ENCODE measurements at regions not wholly inside any gene's neighbourhood (a gene's known extent, or its start where the extent isn't known, plus 50 kb on each side); places are given as distances from the start of the nearest gene placed in this dataset.

DNA sequence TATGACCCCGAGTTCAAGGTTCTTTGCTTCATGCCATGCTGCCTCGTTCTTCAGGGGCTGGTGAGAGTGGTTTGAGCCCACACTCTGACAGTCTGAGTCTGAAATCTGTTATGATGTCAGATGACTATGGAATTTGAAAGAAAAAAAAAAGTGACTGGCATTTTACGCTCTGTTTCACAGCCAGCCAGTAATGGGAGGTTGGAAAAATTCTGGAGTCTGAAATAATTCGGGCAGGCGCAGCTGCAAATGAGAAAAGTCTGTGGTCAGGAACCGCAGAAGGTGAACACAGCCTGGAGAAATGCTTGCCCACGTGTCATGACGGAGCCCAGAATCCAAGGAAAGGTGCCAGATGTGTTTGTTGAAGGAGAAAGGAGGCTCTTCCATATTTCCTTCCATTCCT lies 269.8 kb upstream of the PWP1 start:
- DNase-seq, result no peak

DNA sequence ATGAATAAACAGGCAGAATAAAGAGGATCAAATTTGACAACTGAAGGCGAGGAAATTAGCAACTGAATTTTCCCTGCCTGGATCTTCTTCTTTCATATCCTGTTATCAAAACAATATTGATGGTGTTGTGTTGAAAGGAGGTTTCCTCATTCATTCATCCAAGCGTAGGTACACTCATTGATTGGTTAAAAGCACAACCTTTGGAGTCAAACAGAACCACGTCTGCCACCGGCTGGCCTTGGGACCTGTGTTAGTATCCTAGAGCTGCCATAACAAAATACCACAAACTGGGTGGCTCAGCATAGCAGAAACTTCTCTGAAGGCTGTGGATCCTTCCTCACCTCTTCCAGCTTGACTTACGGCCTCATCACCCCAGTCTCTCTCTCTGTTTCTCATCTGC lies 268.6 kb upstream of the PWP1 start:
- no peak for DNase-seq

DNA sequence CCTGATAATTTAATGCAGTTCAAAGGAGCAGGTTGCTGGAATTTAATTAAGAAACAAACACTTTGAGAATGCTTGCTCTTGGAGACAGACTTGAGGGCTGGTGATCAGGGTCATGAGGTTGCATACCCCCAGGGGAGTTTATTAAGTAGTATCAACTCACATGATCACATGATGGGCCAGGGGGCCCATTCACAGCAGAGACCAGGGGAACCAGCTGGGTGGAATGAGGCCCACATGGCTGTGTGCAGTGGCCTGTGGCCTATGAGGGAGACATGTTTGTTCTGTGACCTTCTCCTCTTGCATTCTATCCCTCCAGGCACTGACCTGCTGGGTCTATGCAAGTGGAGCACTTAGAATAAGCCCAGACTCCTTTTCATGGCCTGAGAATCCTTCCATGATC lies 266.6 kb upstream of the PWP1 start:
- DNase-seq, result no peak

DNA sequence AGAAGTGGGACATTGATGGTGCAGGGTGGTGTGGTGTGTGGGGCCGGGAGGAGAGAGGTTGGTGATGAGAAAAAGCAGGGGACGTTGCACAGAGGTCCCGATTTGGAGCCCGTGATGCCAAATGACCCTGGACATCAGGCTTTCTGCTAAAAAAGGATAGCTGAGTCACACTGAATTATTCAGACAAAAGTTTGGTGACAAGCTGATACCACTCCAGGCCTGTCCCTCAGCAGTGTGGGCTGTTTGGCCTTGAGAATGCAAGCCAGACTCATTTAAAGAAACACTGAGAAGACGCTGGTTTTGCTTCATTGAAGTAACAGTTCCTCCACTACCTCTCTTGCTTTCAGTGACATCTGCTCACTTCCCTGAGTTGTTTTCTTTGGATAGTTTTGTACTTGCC lies 262.1 kb upstream of the PWP1 start:
- no peak for DNase-seq

DNA sequence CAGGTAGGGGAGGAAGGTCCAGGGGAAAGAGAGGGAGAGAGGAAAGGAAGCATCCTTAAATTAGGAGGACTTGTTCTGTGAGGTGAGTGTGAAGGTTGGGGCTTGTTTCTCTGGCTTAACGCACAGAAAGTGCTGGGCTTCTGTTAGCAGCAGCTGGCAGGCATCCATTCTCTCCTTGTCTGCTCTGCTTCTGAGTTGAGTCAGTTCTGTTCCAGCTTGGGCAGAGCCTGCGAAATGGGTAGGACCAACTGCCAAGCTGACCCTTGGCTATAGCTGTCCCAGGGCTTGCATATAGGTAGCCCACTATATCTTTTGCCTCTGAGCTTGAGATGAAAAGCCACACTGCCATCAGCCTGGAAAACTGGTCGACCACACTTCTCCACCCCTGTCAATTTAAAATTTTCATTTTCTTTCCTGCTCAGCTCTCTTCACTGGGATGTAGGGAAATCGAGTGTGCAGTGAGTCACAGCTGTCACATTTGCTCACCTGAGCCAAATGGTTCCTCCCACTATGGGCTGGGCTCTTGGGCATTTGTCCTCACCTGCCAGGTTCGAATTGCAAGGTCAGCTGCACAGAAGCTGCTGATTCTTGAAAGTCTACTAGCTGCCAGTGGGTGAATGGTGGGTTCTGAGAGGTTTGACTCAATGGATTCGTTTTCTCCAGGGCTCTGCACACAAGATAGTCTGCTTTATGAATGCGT lies 256.4 kb upstream of the PWP1 start:
- DNase-seq, result no peak

DNA sequence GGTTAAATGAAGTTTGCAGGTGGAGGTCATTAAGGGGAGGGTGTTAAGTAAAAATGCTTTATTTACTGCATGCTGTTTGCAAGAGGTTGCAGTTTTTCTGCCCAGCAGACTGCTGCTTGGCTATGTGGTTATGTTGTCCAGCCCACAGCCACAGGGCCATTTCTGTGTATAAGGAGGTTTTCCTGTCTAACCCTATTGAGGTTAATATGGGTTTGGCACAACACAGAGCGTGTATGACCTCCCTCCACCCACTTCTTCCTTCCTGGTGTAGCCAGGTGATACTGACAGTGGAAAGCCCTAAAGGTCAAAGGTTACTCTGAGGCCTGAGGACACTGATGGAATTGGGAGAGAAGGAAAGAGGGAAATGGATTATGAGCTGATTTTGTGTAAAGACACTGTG lies 253.7 kb upstream of the PWP1 start:
- DNase-seq, result no peak

DNA sequence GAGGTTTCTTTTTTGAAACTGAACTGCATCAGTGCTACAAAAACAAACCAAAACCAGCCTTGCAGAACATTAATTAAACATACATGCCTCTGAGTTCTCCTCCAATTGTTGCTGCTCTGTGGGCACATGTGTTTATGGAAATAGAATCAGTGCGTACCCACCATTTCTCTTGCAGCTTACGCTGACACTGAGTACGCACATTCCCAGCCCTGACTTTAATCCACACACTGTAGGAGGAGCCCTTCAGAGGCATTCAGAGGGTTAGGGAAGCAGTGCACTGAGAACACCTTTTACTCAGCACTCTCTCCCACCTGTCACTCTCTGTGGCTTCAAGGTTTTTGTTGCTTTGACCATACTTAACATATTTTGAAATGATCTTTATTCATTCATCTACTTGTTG lies 250.5 kb upstream of the PWP1 start:
- DNase-seq, result no peak

DNA sequence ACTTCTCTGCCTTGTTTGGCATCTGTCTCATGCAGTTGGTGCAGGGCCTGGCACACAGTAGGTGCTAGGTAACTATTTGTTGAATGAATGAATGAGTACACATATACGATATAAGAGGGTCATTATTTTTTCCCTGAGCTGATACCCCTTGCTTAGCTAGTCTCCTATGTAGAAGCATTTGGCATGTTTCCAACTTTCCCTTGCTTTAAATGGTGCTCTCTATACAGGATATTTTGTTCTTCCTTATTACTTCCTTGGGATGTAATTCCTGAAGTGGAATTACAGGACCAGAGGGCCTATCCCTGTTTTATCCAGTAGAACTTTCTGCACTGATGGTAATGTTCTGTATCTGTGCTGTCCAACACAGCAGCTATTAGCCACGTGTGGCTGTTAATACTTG lies 250.1 kb upstream of the PWP1 start:
- DNase-seq, result no peak

DNA sequence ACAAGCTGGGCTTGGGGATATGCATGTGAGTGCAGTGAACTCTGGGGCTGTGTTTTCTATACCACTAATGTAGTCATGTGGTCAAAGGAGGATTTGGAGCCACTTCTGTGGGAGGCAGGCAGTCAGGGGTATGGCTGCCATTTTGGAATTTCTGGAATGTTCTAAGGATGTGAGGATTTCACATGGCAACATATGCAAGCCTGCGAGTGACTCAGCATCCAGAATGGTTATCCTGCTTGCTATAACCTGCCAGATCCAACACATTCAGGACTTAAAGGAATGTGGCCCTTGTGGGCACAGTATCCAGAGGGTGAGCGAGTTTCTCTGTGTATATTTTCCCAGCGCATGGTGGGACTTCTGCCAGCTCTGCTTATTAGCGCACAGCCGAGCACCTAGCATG lies 249.2 kb upstream of the PWP1 start:
- DNase-seq, result no peak

DNA sequence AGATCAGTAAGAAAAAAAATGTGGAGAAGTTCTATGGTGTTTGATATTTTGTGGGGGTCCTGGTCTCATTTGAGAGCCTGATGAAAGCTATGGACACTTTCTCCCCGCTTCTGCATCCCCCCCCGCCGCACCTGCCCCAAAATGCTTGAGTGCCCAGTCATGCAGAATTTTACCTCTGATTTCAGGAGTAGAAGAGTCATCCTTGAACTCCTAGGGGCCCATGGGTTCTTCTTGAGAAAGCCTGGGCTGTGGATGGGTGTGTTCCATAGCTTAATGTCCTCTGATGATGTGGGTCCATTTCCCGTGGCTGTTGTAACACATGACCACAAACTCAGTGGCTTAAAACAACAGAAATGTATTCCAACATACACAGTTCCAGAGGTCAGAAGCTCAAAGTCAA lies 248.8 kb upstream of the PWP1 start:
- DNase-seq, result no peak

DNA sequence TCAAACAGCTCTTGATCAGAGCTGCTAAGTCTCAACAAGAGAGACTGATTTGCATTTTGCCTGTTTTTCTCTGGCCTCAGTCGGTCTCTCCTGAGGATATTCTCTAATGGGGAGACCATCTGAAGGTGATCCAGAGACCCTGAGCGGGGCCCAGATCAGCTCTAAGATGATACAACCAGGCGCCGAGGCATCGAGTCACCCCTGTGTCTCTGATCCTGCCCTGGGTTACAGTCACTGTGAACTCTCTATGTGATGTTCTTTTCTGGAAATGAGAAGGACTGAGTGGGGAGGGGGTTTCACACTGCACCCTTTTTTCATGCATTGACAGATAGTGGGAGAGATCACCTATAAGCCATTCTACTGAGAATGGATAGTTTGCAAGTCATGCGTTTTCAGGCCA lies 247.6 kb upstream of the PWP1 start:
- DNase-seq, result no peak

DNA sequence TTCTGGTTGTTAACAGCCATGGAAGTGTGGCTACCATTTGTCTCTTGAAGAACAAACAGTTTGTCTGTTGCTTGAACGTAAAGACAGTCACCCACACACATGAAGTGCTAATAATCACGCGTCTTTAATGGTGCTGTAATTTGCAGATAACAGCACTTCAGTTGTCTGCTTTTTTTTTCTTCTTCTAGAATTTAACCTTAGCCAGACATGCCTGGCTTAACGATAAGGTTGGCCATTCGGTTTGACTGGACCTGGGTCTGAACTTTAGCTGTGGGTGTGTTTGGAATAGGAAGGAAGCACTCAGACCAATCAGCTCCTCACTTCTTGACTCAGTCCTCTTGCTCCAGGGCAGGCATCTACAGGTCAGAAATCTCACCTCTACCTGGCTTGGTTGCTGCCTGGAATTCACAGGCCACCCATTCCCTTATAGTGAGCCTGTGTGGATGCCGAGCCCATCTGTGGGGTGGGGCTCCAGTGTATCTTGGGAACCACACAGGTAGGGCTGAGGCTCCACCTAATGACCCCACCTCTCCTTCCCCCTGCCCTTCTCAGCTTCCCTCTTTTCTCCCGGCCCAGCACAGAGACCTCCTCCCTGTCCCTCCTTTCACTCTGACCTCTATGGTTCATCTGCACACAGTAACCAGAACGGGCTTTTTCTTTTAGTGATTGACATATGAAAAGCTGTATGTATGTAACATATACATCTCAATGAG lies 246.4 kb upstream of the PWP1 start:
- DNase-seq, result no peak

DNA sequence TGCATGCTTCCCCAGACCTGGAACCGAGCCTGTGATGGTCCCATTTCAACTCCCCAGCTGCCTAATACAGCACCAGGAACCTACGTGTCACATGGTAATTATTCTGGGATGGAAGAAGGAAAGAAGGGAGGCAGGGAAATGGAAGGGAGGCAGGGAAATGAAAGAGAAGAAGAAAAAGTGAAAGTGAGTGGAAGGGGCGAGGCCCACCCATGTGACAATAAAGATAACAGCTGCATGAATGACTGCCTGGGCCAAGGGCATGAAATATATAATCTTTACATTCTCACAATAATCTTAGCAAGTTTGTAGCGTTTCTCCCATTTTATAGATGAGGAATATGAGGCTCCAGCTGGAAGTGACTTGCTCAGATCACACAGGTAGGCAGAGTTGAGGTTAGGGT lies 245.0 kb upstream of the PWP1 start:
- DNase-seq, result no peak

DNA sequence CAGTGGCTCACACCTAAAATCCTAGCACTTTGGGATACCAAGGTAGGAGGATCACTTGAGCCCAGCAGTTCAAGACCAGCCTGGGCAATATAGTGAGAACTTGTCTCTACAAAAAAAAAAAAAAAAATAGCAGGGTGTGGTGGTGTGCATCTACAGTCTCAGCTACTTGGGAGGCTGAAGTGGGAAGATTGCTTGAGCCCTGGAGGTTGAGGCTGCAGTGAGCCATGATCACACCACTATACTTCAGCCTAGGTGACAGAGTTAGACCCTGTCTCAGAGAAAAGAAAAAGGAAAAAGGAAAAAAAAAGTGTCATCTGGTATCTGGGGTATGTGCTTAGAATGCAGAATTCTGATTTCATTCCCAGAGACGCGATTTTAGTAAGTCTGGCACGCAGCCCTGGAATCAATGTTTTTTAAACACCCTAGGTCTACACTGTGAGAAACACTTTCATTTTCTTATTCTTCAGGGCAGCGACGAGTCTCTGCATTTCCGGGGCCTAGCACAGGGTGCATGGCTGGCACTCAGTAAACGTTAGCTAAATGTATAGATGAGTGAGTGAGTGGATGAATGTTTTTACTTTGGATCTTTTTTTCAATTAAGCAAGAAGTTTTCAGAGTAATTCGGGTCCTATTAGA lies 243.8 kb upstream of the PWP1 start:
- DNase-seq, result no peak

DNA sequence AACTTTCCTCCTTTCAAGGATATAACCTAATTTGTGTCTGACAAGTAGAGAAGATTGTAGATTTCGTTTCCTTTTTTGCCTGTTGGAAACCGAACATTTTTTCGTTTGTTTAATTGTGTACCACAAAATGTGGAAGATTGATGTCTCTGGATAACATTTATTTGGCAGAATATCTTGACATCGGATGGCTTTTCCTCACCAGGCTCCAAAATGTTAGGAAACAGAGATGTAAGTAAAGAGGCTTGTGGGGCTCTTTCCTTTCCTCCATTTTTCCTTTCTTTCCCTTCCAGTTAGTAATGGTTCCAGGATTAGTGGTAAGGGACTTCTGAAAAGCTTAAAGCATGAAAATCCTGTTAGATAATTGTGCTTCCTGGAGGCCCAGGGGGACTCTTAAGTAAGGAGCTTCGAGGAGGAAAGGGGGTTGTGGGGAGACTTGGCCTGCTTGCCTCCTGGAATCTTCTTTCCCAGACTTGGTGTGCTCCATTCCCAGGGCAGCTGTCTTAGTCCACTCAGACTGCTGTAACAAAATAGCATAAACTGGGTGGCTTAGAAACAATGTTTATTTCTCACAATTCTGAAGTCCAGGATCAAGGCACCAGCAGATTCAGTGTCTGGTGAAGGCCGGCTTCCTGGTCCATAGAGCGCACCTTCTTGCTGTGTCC lies 243.1 kb upstream of the PWP1 start:
- no peak for DNase-seq

DNA sequence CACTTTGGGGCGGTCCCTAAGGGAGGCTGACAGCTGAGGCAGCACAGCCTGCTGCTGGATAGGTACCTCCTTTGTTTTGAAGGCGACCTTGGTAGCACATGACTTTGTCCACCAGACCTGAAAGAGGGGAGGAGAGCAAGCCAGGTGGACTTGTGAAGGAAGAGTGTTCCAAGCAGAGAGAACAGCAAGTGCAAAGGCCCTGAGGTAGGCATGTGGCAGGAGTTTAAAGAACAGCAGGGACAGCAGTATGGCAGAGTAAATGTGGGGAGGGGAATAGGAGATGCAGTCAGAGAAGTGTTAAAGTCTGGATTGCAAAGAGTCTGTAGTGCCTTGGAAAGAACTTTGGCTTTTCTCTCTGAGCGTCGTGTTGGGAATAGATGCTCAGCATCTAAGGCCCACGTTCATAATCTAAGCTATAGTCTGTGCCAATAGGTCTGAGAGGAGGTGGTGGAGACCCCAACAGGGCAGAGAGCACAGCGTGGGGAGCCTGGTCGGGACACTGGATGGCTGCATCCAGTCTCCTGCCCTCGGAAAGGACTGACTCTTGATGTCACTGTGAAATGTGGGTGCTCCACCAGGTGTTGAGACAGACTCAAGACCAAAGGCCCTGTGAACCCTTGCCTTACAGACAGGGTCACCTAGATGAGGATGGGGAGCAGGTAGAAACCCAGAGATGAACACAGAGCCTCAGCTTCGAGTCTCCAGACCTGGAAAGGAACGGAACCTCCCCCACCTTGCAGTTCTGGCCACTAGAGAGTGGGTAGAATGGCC lies 242.1 kb upstream of the PWP1 start:
- DNase-seq, result no peak

DNA sequence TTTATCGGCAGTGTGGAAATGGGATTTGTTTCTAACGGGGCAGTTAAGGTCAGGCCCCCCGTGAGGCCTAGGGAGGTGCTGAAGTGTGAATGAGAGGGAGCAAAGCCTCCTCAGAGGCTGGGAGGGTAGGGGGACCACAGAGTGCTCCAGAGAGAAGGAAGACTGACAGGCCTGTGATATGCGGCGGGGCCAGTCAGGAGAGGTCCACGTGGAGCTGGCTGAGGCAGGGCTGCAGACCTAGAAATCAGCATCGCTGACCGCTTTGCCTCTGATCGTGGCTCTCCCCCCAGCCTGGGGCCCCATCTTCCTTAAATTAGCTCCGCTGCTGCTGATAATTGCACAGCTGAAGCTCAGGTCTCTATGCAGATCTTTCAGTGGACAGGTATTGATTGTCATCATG lies 240.8 kb upstream of the PWP1 start:
- no peak for DNase-seq

DNA sequence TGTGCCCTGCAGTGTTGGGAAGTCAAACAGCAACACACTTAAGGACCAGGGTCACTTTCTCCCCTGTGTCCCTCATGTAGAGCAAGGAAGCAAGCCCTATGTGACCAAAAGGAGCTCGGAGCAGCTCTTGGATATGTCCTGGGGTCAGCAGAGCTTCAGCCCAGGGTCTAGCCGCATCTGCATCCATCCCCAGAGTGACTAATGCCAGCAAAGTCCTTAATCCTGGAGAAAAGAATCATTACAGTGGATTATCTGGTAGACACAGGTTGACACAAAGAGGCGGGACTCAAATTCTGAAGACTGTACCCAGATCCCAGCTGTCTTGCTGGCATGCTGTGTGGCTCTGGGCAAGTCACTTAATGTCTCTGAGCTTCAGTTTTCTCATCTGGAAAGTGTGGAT lies 239.1 kb upstream of the PWP1 start:
- no peak for DNase-seq

DNA sequence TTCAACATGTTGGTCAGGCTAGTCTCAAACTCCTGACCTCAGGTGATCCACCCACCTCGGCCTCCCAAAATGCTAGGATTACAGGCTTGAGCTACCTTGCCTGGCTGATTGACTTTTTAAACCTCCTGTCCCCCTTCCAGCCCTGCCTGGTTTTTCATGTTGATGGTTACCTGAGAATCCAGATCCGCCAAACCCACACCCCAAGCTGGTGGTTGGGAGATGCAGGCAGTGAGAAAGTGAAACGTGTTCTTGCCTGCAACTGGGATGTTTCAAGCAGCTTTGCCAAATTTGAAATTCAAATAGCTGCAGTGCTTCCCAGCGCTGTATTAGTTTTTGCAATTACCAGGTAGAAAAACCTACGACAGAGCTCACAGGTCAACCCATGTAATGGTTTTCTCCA lies 238.3 kb upstream of the PWP1 start:
- no peak for DNase-seq

DNA sequence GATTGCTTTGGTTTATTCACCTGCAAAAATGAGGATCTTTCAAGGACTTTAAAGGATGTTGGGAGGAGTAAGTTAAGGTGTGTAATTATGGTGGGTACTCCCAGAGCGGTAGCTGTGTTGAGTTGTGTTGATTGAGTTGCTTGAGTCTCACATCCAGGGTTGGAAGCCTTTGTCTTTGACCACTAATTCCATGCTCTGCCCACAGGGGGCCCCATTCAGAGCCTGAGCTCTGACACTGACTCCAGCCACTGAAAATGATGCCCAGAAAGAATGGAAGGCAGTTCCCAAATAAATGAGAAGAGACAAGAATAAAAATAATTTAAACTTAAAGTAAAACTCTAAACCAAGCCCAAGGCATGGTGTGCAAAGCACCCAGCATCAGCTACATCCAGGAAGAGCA lies 237.4 kb upstream of the PWP1 start:
- DNase-seq, result no peak

DNA sequence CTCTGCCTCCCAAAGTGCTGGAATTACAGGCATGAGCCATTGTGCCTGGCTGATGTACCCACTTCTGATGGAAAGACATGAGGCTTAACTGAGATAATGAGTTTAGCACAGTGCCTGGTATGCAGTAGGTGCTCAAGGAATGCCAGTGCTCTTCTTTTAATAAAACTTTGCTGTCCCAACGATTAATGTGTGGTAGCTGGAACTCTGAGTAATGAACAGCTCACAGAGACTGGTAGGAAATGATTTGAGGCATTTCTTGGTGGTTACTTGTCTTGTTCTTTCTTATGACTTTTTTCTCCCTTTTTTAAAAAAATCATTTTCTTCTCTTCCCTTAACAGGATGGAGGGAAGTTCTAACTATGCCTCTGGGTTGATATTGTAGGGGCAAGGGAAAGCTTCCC lies 235.7 kb upstream of the PWP1 start:
- DNase-seq, result no peak

DNA sequence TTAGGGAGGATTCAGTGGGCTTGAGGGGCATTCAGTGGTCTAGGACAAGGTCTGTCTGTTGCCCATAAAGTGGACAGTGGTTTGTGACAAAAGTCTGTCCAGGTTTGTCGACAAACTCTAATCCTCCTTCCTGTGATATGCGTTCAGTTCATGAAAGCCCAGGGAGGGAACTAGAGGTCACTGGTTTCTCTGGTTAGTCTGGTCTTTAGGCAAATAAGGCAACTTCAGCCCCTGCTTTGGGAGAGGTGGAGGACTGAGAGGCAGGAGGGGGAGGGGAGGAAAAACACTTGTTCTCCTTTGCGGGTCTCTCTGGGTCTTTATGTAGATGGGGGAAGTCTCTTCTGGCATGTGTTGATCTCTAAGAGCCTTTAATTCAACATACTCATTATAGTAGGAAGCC lies 235.1 kb upstream of the PWP1 start:
- no peak for DNase-seq

DNA sequence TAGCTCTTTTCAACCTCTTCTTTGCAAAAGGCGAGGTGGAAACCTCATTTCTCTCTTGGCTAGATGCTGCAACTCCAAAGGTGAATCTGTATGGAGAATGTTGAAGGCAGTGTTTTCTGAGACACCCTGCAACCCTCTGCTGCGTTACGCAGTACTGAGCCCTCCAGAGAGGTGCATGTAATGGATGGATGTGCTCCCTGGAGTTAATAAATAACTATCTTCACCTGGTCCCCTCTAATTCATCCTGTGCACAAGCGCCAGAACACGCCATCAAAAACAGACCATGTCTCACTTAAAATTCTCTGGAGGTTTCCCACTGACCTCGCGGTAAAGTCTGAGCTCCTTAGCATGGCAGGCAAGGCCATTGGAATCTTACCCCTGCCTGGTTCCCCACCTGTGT lies 234.4 kb upstream of the PWP1 start:
- no peak for DNase-seq
